Astrocyte of the cerebellum (primary cell): ENCODE measurements at regions not wholly inside any gene's neighbourhood (a gene's known extent, or its start where the extent isn't known, plus 50 kb on each side); places are given as distances from the start of the nearest gene placed in this dataset.

Source experiments
- DNase-seq: peaks from one replicate; pipeline ENCODE4 v3.0.0-alpha.2; 2011; ENCODE audit warnings: low read depth
- H3K4me3 ChIP-seq: 2 replicates; pipeline ENCODE4 v1.5.1; 2011; ENCODE audit warnings: mild to moderate bottlenecking, low read depth, low read length, moderate library complexity
- CTCF ChIP-seq: IDR thresholded peaks from 2 replicates; pipeline ENCODE4 v1.5.1; 2012; ENCODE audit warnings: low read length, low read depth, moderate library complexity, mild to moderate bottlenecking; ENCODE audit errors: missing control alignments
- in situ Hi-C: cut with HindIII; loops from 2 replicates; pipeline ENCODE4 v1.10.0; 2017; ENCODE audit warnings: low sequenced_read_pairs

GRCh38 chr5:51181208-51181894 lies 201.9 kb upstream of the ISL1 start:
- in situ Hi-C loops: loop anchor here (5.0 kb wide), 1 partner anchor 96 kb away; no protein-coding TSS in a partner anchor
- DNase-seq: no peak
- H3K4me3 ChIP-seq: no peak overlapping the region
- TF ChIP-seq CTCF: no peak

GRCh38 chr5:51185850-51186329 lies 197.4 kb upstream of the ISL1 start:
- TF ChIP-seq CTCF: no peak
- in situ Hi-C loops: no loop called here
- H3K4me3 ChIP-seq: no peak overlapping the region
- no peak for DNase-seq

- in situ Hi-C loops: no loop called here
- no peak for DNase-seq
- TF ChIP-seq CTCF: no peak
- H3K4me3 ChIP-seq: no peak overlapping the region
Measured at GRCh38 chr5:51188001-51188591, 195.2 kb upstream of the ISL1 start.

GRCh38 chr5:51194671-51195070 lies 188.6 kb upstream of the ISL1 start:
- H3K4me3 ChIP-seq: no peak overlapping the region
- in situ Hi-C loops: no loop called here
- no peak for TF ChIP-seq CTCF
- DNase-seq: no peak

- TF ChIP-seq CTCF: no peak
- H3K4me3 ChIP-seq: no peak overlapping the region
- no peak for DNase-seq
- in situ Hi-C loops: no loop called here
Measured at GRCh38 chr5:51201024-51201423, 182.2 kb upstream of the ISL1 start.

- in situ Hi-C loops: no loop called here
- TF ChIP-seq CTCF: no peak
- DNase-seq: no peak
- H3K4me3 ChIP-seq: no peak overlapping the region
Measured at GRCh38 chr5:51201708-51202107, 181.5 kb upstream of the ISL1 start.
